Fibroblast of the aortic adventitia (primary cell): ENCODE measurements at regions not wholly inside any gene's neighbourhood (a gene's known extent, or its start where the extent isn't known, plus 50 kb on each side); places are given as distances from the start of the nearest gene placed in this dataset.

Source experiments
- DNase-seq: peaks from one replicate; pipeline ENCODE4 v3.0.0-alpha.2; 2010; ENCODE audit warnings: low read depth
- H3K4me3 ChIP-seq: 2 replicates; pipeline ENCODE4 v1.5.1; 2011; ENCODE audit warnings: low read depth, mild to moderate bottlenecking, control low read depth, low read length, moderate library complexity
- TF ChIP-seq, protein P1 (sequence below): IDR thresholded peaks from 2 replicates; pipeline ENCODE4 v1.5.1; 2011; ENCODE audit warnings: mild to moderate bottlenecking, low read length, control low read depth, inconsistent platforms; ENCODE audit not compliant: insufficient read depth

DNA sequence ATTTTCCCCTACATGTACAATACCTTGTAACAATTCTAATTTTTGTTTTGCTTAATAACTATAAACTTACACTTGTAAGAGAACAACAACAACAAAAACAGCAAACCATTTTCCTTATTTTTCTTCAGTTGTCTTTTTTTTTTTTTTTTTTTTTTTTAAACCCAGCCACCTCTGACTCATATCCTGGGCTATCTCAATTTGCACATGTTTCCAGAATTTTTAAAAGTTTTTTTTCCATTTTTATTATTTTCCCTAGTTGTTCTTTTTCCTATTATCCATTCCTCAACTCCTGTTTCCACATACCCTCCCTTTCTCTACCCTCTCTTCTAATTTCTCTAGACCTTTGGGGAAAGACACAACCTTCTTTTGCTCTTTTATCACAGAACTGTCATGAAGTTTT is 112.5 kb downstream of the EFEMP1 start:
- H3K4me3 ChIP-seq = no peak overlapping the region
- TF ChIP-seq, protein P1, sequence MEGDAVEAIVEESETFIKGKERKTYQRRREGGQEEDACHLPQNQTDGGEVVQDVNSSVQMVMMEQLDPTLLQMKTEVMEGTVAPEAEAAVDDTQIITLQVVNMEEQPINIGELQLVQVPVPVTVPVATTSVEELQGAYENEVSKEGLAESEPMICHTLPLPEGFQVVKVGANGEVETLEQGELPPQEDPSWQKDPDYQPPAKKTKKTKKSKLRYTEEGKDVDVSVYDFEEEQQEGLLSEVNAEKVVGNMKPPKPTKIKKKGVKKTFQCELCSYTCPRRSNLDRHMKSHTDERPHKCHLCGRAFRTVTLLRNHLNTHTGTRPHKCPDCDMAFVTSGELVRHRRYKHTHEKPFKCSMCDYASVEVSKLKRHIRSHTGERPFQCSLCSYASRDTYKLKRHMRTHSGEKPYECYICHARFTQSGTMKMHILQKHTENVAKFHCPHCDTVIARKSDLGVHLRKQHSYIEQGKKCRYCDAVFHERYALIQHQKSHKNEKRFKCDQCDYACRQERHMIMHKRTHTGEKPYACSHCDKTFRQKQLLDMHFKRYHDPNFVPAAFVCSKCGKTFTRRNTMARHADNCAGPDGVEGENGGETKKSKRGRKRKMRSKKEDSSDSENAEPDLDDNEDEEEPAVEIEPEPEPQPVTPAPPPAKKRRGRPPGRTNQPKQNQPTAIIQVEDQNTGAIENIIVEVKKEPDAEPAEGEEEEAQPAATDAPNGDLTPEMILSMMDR = no peak
- peak; percentile 31 for DNase-seq

DNA sequence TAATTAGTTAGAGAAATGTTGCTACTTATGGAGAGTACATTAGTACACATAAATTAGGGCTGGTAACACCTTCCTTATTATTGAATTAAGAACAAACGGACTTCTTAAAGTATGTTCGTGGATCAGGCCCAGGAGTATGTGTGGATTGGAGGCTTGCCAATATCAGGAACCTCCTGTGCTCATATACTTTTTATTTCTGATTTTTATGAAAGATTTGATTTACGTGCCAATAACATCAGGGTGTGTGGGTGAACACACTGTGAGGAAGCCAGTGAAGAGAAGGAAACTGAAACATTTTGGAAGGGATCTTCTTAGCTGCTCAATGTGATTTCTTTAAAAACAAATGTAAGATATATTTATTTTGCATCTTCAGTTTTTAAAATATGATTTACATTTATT is 113.0 kb downstream of the EFEMP1 start:
- TF ChIP-seq, protein P1 = no peak
- peak; percentile 31 for DNase-seq
- no peak overlapping the region for H3K4me3 ChIP-seq

DNA sequence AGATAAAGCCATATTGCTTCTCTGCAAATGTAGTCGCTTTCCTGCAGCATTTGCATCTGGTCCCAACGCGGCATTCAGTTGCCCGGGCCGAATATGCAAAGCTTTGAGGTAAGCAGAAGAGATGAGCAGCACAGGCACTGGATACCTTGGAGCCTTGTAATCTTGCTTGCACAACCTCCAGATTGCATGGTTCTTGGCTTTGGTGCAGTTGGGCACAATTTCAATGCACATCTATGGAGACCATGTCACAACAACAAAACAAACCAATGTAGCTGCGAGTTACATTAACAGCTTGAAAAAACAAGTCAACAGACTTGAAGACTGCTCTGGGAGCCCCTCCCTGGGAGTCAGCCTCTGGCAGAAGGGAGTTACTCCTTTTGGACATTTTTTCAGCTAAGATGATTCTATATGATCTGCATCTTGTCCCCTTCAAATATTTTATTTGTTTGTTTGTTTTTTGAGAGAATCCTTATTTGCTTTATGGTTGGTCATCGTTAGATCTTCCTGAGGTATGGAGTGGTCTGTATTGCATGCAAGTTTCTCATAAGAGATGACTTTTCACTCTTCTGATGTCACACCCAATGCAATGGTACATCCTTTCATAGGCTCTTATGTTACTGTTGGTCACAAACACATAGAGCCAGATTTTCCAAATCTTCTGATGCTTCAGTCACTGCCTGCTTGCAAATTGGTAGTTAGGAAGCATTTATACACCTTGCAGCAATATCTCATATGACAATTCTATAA is 113.5 kb downstream of the EFEMP1 start:
- TF ChIP-seq, protein P1 = no peak
- H3K4me3 ChIP-seq = no peak overlapping the region
- peak; percentile 75 for DNase-seq

DNA sequence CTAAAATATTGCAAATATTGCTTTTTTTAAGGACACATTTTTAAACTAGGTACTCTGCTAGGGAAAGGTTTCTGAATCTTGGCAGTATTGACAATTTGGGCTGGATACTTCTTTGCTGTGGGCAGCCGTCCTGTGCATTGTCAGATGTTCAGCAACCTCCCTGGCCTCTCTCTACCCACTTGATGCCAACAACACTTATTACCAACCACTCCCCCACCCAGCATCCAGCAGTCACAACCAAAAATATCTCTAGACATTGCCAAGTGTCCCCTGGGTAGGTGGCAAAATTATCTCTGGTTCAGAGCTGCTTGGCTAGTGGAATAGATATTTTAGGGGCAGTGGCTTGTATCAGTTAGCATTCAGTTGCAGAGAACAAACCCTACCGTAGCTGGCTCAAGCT is 114.3 kb upstream of the PNPT1 start:
- TF ChIP-seq, protein P1 = no peak
- no peak for DNase-seq
- H3K4me3 ChIP-seq = no peak overlapping the region

DNA sequence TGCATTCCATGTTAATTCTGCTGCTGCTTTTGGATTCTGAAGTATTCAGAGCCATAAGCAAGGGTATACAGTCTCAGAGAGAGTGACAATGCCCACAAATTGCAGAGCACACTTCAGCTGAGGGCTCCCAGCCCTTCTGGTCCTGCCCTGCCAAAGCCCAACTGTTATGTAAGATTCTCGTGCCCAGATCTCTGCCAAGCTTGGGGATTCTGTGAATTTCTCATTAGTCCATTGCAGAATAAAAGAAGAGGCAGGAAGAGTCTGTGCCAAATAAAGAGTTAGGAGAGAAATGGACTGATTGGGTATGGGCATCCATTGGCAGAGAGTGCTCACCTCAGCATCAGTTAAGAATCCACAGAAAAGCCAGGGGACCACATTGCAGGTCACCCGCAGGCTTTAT is 112.0 kb upstream of the PNPT1 start:
- DNase-seq = no peak
- H3K4me3 ChIP-seq = no peak overlapping the region
- TF ChIP-seq, protein P1 = no peak

DNA sequence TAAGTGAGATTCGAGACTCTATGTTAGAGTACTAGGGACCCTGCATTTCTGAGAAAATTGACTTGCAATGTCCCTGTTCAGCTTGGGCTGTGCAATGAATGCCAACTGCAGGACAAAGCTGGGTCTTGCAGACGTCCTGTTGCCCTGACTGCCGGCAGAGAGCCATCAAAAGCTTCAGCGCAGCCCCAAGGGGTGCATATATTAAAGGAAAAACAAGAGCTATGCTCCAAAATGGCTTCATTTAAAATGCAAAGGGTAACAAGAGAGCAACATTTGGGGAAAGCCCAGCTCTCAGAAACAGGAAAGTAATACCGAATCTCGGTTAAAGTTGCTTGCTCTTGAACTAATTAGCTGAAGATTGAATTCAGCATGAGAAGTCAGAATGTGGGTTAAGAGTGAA is 110.9 kb upstream of the PNPT1 start:
- DNase-seq = no peak
- no peak overlapping the region for H3K4me3 ChIP-seq
- TF ChIP-seq, protein P1 = no peak

DNA sequence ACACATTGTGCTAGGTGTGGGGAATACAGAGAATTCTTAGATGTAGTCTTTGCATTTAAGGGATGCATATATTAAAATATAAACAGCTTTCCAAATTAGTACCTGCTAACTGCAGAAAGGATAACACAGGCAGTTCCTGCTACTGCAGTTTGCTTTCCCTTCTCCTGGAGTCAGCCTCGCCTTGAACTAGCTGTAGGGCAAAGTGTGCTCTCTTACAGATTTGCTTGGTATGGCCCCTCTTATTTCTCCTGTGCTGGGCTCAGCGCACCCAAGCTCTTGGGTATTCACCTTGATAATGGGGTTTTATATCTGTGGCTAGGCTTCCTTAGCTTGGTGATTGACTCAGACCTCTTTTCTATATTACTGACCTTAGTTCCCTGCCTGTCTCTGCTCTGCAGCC is 108.4 kb upstream of the PNPT1 start:
- DNase-seq = no peak
- TF ChIP-seq, protein P1 = no peak
- H3K4me3 ChIP-seq = no peak overlapping the region
